HEK293 (cell line): ENCODE measurements at regions not wholly inside any gene's neighbourhood (a gene's known extent, or its start where the extent isn't known, plus 50 kb on each side); places are given as distances from the start of the nearest gene placed in this dataset.

Experiments used
- CTCF ChIA-PET: fragments of 350-600 bp; formaldehyde crosslinking; extraction: SDS; loops from one replicate; lab custom pipeline; 2021; ENCODE audit warnings: antibody characterized with exemption; lab: Yijun Ruan, JAX
- POLR2A ChIA-PET: fragments of 300-600 bp; formaldehyde crosslinking; extraction: SDS; loops from one replicate; lab custom pipeline; 2020; ENCODE audit warnings: antibody characterized with exemption, inconsistent platforms; lab: Yijun Ruan, JAX
- H3K27ac ChIP-seq: fragments of 200-500 bp; sonication (Bioruptor generic); 2 replicates; pipeline ENCODE4 v1.5.1; 2014; ENCODE audit warnings: low read depth, low read length, control low read depth, inconsistent platforms; ENCODE audit errors: extremely low read depth
- H3K36me3 ChIP-seq, 2 experiments: fragments of 200-500 bp in 1 of 2; sonication (Bioruptor generic) in 1 of 2; 1 replicate in 1 of 2; 2 replicates in 1 of 2; pipeline ENCODE4 v1.5.1; 2014 to 2017; ENCODE audit warnings: inconsistent platforms in 2 of 2, low read length in 2 of 2; ENCODE audit not compliant: control insufficient read depth in 2 of 2, insufficient read depth in 1 of 2
- H3K4me1 ChIP-seq: fragments of 200-500 bp; sonication (Bioruptor generic); 2 replicates; pipeline ENCODE4 v1.5.1; 2014; ENCODE audit warnings: mild to moderate bottlenecking, low read length, inconsistent platforms; ENCODE audit not compliant: control insufficient read depth, insufficient read depth
- H3K4me3 ChIP-seq: 2 replicates; pipeline ENCODE4 v1.5.1; 2011; ENCODE audit warnings: low read depth, mild to moderate bottlenecking, control low read depth, low read length, moderate library complexity
- H3K9me3 ChIP-seq: fragments of 200-500 bp; sonication (Bioruptor generic); 2 replicates; pipeline ENCODE4 v1.5.1; 2014; ENCODE audit warnings: low read depth, low read length, inconsistent platforms; ENCODE audit not compliant: control insufficient read depth, insufficient read depth
- GFI1B ChIP-seq: fragments of 450-650 bp; formaldehyde crosslinking; IDR thresholded peaks from 2 replicates; pipeline ENCODE4 v1.5.1; 2016; ENCODE audit warnings: missing biosample characterization, missing genetic modification characterization
- KLF9 ChIP-seq: fragments of 450-650 bp; formaldehyde crosslinking; IDR thresholded peaks from 2 replicates; pipeline ENCODE4 v1.5.1; 2016; ENCODE audit warnings: missing biosample characterization, missing genetic modification characterization, low read depth
- RBAK ChIP-seq: fragments of 450-650 bp; formaldehyde crosslinking; IDR thresholded peaks from 2 replicates; pipeline ENCODE4 v1.5.1; 2016; ENCODE audit warnings: missing biosample characterization, missing genetic modification characterization
- SP2 ChIP-seq: fragments of 450-650 bp; formaldehyde crosslinking; IDR thresholded peaks from 2 replicates; pipeline ENCODE4 v1.5.1; 2016; ENCODE audit warnings: missing biosample characterization, missing genetic modification characterization
- ZBTB7A ChIP-seq: fragments of 450-650 bp; formaldehyde crosslinking; IDR thresholded peaks from 2 replicates; pipeline ENCODE4 v1.5.1; 2016; ENCODE audit warnings: low read depth, missing biosample characterization, missing genetic modification characterization
- ZBTB8A ChIP-seq: fragments of 450-650 bp; formaldehyde crosslinking; IDR thresholded peaks from 2 replicates; pipeline ENCODE4 v1.5.1; 2016; ENCODE audit warnings: missing biosample characterization, missing genetic modification characterization
- ZNF133 ChIP-seq: fragments of 450-650 bp; formaldehyde crosslinking; IDR thresholded peaks from 2 replicates; pipeline ENCODE4 v1.5.1; 2016; ENCODE audit warnings: missing biosample characterization, missing genetic modification characterization
- ZNF155 ChIP-seq: fragments of 450-650 bp; formaldehyde crosslinking; IDR thresholded peaks from 2 replicates; pipeline ENCODE4 v1.5.1; 2016; ENCODE audit warnings: missing biosample characterization, missing genetic modification characterization
- ZNF175 ChIP-seq: fragments of 450-650 bp; formaldehyde crosslinking; IDR thresholded peaks from 2 replicates; pipeline ENCODE4 v1.5.1; 2016; ENCODE audit warnings: missing biosample characterization, missing genetic modification characterization
- ZNF2 ChIP-seq: fragments of 450-650 bp; formaldehyde crosslinking; IDR thresholded peaks from 2 replicates; pipeline ENCODE4 v1.5.1; 2016; ENCODE audit warnings: missing biosample characterization, missing genetic modification characterization
- ZNF26 ChIP-seq: fragments of 450-650 bp; formaldehyde crosslinking; IDR thresholded peaks from 2 replicates; pipeline ENCODE4 v1.5.1; 2016; ENCODE audit warnings: missing biosample characterization, missing genetic modification characterization
- ZNF292 ChIP-seq: fragments of 450-650 bp; formaldehyde crosslinking; IDR thresholded peaks from 2 replicates; pipeline ENCODE4 v1.5.1; 2016; ENCODE audit warnings: low read depth, missing biosample characterization, missing genetic modification characterization, borderline replicate concordance
- ZNF335 ChIP-seq: fragments of 450-650 bp; formaldehyde crosslinking; conservative IDR thresholded peaks from 2 replicates; pipeline ENCODE4 v1.5.1; 2016; ENCODE audit warnings: missing biosample characterization, missing genetic modification characterization
- ZNF416 ChIP-seq: fragments of 450-650 bp; formaldehyde crosslinking; IDR thresholded peaks from 2 replicates; pipeline ENCODE4 v1.5.1; 2016; ENCODE audit warnings: missing biosample characterization, missing genetic modification characterization
- ZNF513 ChIP-seq: fragments of 450-650 bp; IDR thresholded peaks from 2 replicates; pipeline ENCODE4 v1.5.1; 2018; ENCODE audit warnings: missing biosample characterization, missing genetic modification characterization
- ZNF530 ChIP-seq: fragments of 450-650 bp; formaldehyde crosslinking; IDR thresholded peaks from 2 replicates; pipeline ENCODE4 v1.5.1; 2016; ENCODE audit warnings: low read depth, missing biosample characterization, missing genetic modification characterization
- ZNF596 ChIP-seq: fragments of 450-650 bp; IDR thresholded peaks from 2 replicates; pipeline ENCODE4 v1.5.0; 2018; ENCODE audit warnings: missing biosample characterization, mild to moderate bottlenecking, missing genetic modification characterization, moderate library complexity
- ZNF600 ChIP-seq: fragments of 450-650 bp; formaldehyde crosslinking; IDR thresholded peaks from 2 replicates; pipeline ENCODE4 v1.5.1; 2016; ENCODE audit warnings: missing biosample characterization, missing genetic modification characterization
- ZNF629 ChIP-seq: fragments of 450-650 bp; formaldehyde crosslinking; IDR thresholded peaks from 2 replicates; pipeline ENCODE4 v1.5.1; 2017; ENCODE audit warnings: missing biosample characterization, missing genetic modification characterization
- ZNF670 ChIP-seq: fragments of 450-650 bp; formaldehyde crosslinking; IDR thresholded peaks from 2 replicates; pipeline ENCODE4 v1.5.1; 2016; ENCODE audit warnings: missing biosample characterization, missing genetic modification characterization, low read depth
- ZNF747 ChIP-seq: fragments of 450-650 bp; formaldehyde crosslinking; IDR thresholded peaks from 2 replicates; pipeline ENCODE4 v1.5.1; 2016; ENCODE audit warnings: missing biosample characterization, missing genetic modification characterization
- ZSCAN30 ChIP-seq: fragments of 450-650 bp; IDR thresholded peaks from 2 replicates; pipeline ENCODE4 v1.5.1; 2018; ENCODE audit warnings: missing biosample characterization, mild to moderate bottlenecking, missing genetic modification characterization, moderate library complexity
- ZXDB ChIP-seq: fragments of 450-650 bp; formaldehyde crosslinking; IDR thresholded peaks from 2 replicates; pipeline ENCODE4 v1.5.1; 2016; ENCODE audit warnings: missing biosample characterization, missing genetic modification characterization
- TF ChIP-seq, protein P1 (sequence below): fragments of 450-650 bp; formaldehyde crosslinking; IDR thresholded peaks from 2 replicates; pipeline ENCODE4 v1.5.1; 2016; ENCODE audit warnings: missing biosample characterization, missing genetic modification characterization
- TF ChIP-seq, protein P2 (sequence below): fragments of 450-650 bp; formaldehyde crosslinking; IDR thresholded peaks from 2 replicates; pipeline ENCODE4 v1.5.1; 2017; ENCODE audit warnings: missing biosample characterization, missing genetic modification characterization
- TF ChIP-seq, protein P3 (sequence below): fragments of 450-650 bp; formaldehyde crosslinking; IDR thresholded peaks from 2 replicates; pipeline ENCODE4 v1.5.0; 2017; ENCODE audit warnings: missing biosample characterization, missing genetic modification characterization, borderline replicate concordance

- no peak overlapping the region for H3K27ac ChIP-seq
- H3K9me3 ChIP-seq, result no peaks in the 10 kb centered on the region
- H3K4me1 ChIP-seq, result no peaks in the 10 kb centered on the region
- H3K4me3 ChIP-seq, result no peak overlapping the region
- CTCF ChIA-PET, result no interaction called here
- POLR2A ChIA-PET, result no interaction called here
- H3K36me3 ChIP-seq, result no peaks in the 10 kb centered on the region
- TF ChIP-seq ZNF629 (no peak), ZBTB7A (no peak), ZNF747 (tag by site-specific recombination) (no peak), ZNF26 (tag by site-specific recombination) (no peak), ZNF2 (tag by site-specific recombination) (no peak), ZSCAN30 (tag by site-specific recombination) (no peak), ZBTB8A (tag by site-specific recombination) (no peak)
- TF ChIP-seq, protein P1, sequence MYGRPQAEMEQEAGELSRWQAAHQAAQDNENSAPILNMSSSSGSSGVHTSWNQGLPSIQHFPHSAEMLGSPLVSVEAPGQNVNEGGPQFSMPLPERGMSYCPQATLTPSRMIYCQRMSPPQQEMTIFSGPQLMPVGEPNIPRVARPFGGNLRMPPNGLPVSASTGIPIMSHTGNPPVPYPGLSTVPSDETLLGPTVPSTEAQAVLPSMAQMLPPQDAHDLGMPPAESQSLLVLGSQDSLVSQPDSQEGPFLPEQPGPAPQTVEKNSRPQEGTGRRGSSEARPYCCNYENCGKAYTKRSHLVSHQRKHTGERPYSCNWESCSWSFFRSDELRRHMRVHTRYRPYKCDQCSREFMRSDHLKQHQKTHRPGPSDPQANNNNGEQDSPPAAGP, result no peak
Observed at GRCh38 chr17:12438212-12438611, 227.5 kb upstream of the MYOCD start.

DNA sequence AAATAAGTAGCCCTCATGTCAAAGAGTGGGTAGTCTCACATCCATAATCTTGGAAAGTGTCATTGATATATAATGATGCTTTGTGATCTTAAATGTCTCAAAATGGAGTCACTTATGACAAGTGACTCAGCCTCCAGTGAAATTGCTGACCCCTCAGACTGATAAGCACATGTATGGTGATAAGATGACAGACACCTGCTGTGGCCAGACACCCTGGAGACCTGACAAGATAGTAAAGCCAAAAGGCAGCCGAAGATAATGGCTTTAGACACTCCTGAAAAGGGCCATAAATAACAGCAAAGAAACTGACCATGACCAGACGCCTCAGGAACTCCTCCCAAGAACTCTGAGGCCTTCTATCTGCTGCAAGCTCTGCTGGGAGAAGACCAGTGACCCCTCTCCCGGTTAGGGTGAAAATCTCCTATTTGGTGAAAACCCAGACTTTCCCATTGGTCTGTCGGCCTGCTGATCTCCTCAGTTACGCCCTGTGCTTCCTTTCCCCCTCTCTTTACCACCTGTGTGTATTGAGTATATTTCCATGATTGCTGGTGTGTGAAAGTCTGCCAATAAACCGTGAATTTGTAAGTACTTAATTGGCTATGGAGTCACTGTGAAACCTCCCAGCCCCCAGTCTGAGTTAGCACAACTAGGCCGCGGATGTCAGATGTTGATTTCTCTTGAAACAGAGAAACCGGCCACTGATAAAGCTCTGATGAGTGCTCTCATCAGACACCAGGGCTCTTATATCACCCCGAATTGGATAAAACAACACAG lies 226.7 kb upstream of the MYOCD start:
- Histone ChIP-seq H3K36me3 (no peaks in the 10 kb centered on the region), H3K9me3 (no peaks in the 10 kb centered on the region), H3K4me3 (no peak overlapping the region), H3K4me1 (no peaks in the 10 kb centered on the region), H3K27ac (no peak overlapping the region)
- CTCF ChIA-PET, result interaction anchor here (1.1 kb wide), 1 partner anchor 228 kb away, joined by 4 read pairs; no protein-coding TSS in a partner anchor
- no peak for TF ChIP-seq ZNF600 (tag by site-specific recombination)
- TF ChIP-seq ZNF513 (tag by site-specific recombination), result no peak
- TF ChIP-seq ZNF133, result no peak
- no peak for TF ChIP-seq KLF9 (tag by site-specific recombination)
- no peak for TF ChIP-seq ZNF175
- TF ChIP-seq ZNF747 (tag by site-specific recombination), result no peak
- no peak for TF ChIP-seq RBAK (tag by site-specific recombination)
- TF ChIP-seq ZNF596 (tag by site-specific recombination), result no peak
- no peak for TF ChIP-seq ZNF292 (tag by site-specific recombination)
- TF ChIP-seq, protein P2, sequence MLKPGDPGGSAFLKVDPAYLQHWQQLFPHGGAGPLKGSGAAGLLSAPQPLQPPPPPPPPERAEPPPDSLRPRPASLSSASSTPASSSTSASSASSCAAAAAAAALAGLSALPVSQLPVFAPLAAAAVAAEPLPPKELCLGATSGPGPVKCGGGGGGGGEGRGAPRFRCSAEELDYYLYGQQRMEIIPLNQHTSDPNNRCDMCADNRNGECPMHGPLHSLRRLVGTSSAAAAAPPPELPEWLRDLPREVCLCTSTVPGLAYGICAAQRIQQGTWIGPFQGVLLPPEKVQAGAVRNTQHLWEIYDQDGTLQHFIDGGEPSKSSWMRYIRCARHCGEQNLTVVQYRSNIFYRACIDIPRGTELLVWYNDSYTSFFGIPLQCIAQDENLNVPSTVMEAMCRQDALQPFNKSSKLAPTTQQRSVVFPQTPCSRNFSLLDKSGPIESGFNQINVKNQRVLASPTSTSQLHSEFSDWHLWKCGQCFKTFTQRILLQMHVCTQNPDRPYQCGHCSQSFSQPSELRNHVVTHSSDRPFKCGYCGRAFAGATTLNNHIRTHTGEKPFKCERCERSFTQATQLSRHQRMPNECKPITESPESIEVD (tag by site-specific recombination), result no peak
- no peak for TF ChIP-seq ZNF416 (tag by site-specific recombination)
- TF ChIP-seq ZNF670, result no peak
- TF ChIP-seq ZNF155 (tag by site-specific recombination), result no peak
- TF ChIP-seq GFI1B, result no peak
- TF ChIP-seq ZNF530, result no peak
- no peak for TF ChIP-seq ZNF335
- no peak for TF ChIP-seq ZXDB (tag by site-specific recombination)
- TF ChIP-seq, protein P3, sequence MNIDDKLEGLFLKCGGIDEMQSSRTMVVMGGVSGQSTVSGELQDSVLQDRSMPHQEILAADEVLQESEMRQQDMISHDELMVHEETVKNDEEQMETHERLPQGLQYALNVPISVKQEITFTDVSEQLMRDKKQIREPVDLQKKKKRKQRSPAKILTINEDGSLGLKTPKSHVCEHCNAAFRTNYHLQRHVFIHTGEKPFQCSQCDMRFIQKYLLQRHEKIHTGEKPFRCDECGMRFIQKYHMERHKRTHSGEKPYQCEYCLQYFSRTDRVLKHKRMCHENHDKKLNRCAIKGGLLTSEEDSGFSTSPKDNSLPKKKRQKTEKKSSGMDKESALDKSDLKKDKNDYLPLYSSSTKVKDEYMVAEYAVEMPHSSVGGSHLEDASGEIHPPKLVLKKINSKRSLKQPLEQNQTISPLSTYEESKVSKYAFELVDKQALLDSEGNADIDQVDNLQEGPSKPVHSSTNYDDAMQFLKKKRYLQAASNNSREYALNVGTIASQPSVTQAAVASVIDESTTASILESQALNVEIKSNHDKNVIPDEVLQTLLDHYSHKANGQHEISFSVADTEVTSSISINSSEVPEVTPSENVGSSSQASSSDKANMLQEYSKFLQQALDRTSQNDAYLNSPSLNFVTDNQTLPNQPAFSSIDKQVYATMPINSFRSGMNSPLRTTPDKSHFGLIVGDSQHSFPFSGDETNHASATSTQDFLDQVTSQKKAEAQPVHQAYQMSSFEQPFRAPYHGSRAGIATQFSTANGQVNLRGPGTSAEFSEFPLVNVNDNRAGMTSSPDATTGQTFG (tag by site-specific recombination), result no peak
- no peak for TF ChIP-seq SP2 (tag by site-specific recombination)
- POLR2A ChIA-PET, result no interaction called here
